ENCODE measurements at regions not wholly inside any gene's neighbourhood (a gene's known extent, or its start where the extent isn't known, plus 50 kb on each side); places are given as distances from the start of the nearest gene placed in this dataset.

- no peak for DNase-seq
Measured at GRCh38 chr4:166498546-166498945, 625.5 kb downstream of the TLL1 start.

GRCh38 chr4:166499820-166500219 lies 626.8 kb downstream of the TLL1 start:
- no peak for DNase-seq

DNA sequence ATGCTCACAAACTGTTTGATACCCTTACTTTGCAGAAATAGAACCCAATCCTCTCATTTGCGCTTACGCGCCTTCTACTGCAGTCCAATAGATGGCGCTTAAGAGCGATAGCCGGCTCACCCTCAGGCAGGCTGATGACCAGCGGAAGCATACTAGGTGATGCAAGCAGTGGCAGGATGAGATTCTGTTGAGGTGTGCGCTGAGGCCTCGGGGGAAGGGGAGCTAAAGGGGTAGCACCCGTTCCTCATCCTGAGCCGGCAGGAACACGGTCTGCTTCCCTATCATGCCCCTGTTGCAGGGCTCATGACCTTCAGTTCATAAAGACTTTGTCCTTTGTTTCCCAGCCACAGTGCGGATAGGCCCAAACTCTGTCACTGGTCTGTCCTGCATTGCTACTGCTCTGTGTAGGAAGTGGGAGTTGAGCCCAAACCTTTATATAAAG lies 628.9 kb downstream of the TLL1 start:
- no peak for DNase-seq

DNA sequence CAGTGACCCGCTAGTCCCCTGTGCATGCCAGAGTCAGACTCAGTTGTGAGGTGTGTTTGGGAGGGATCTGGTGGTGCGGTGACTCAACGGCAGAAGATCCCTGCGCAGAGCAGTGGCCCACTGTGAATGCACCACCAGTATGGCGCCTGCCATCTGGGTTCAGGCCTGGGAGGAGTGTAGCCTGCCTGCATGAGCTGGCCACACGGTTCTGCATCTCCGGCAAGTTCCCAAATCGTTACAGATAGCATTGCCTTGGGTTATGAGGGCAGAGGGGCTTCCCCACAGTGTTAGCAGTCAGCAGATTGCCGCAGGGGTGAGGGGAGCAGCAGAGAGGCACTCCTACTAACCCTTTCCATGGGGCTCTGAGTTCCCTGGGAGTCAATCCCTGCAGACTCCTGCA lies 629.6 kb downstream of the TLL1 start:
- DNase-seq = no peak

- no peak for DNase-seq
Measured at GRCh38 chr4:166506051-166506450, 633.0 kb downstream of the TLL1 start.

DNA sequence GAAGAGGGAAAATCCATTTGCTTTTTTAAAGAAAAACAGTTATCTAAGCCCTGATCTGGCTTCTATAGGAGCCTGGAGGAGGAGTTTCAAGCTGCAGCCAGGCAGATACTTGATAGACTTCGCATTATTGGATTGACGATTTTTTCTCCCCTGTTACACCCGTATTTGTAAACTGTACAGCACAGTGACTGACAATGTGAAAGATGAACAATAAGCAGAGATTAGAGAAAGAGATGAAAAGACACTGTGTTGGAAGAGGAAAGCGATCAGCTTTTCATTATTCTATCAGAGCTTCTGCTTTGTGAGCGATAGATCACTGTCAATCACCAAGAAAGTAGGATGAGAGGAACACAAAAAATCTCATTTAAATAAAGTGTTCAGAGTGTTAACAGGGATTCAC lies 639.2 kb downstream of the TLL1 start:
- DNase-seq = no peak

- no peak for DNase-seq
Measured at GRCh38 chr4:166518315-166518714, 645.3 kb downstream of the TLL1 start.

- no peak for DNase-seq
Measured at GRCh38 chr4:166518776-166519175, 645.7 kb downstream of the TLL1 start.

DNA sequence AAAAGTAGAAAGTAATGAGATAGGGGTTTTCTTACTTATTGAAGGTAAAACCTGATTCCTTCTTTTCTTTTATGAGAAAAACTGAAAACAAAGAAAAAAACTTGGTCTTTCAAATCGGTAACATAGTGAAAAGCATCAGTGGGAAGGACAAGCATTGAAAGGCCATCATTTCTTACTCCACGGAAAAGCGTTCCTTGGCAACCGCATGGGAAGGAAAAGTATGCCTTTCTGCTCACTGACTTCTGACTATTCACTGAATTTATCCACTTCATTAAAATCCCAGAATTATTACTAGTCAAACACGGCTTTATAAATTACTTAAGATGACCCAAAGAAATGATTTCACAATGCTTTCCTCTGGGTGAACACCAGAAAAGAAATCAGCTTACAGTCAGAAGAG lies 646.7 kb downstream of the TLL1 start:
- no peak for DNase-seq

DNA sequence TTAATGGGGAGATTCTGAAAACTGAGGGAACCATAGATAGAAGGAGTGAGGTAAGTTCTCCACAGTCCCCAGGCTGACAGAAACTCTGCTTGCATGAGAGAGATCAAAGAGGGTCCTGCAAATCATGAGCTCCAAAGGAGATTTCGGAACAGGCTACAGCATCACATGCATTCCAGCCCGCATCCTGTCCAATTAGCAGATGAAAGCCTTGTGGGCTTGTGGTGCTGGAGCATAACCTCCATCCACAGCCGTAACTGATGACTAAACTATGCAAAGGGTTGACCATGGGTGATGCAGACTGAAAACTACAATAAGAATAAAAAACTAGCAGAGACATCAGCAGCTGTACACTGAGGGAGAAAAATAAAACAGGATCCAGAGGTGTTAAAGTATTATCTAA lies 654.5 kb downstream of the TLL1 start:
- no peak for DNase-seq

GRCh38 chr4:166531703-166532102 lies 658.7 kb downstream of the TLL1 start:
- no peak for DNase-seq

DNA sequence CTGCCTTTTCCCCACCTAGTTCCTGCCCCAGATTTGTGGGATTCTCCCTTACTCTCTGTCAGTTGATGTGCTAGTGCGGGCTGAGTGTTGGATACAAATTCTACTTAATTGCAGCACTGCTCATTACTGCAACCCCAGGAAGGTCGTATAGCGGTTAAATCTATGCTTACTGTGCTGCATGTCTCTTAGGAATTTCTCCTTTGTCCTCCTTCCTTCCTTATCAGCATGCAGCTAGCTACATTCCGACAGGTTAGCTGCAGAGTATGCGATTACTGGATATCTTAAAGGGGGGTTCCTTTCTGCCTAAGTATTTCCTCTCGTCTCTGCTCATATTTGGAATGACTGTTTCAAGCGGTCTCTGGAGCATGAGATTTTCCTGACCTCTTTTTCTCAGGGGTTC lies 662.8 kb downstream of the TLL1 start:
- DNase-seq = no peak

DNA sequence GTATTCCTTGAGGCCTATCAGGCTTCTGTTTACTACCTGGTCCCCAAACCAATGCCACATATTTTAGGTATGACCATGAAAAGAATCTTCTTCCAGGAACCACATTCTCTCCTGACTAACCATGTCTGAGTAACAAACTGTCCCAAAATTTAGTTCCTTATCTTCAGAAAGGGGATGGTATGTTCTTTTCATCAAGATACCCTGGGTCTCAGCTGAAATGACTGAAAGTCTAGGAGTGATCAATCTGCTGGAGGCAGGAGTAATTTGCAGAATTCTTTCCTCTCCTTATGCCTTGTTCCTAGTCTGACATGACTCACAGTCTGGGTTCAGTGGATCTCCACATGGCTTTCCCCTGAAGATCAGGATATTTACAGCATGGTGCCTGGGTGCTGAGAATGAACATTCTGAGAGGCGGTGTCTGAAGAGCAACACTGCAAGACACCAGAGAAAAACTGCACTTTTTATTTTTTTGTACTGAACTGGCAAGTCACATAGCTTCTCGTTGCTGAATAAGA lies 665.5 kb downstream of the TLL1 start:
- no peak for DNase-seq

- DNase-seq = no peak
Measured at GRCh38 chr4:166546009-166546408, 673.0 kb downstream of the TLL1 start.

DNA sequence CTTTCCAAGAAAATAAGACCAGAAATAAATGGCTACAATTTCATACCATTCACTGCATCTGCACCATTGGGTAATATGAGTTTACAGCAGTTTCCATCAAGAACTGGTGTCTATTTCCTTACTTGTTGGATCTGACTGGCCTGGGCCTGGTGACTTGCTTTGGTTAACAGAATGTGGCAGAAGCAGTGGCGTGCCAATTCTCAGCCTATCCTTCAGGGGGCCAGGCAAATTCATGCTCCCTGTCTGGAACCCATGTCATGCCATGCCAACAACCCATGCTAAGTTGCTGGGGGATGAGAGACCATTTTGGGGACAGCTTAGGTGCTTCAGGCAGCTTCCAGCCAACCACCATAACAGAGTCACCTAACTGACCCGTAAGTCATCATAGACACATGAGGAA lies 656.7 kb downstream of the SPOCK3 start:
- no peak for DNase-seq

DNA sequence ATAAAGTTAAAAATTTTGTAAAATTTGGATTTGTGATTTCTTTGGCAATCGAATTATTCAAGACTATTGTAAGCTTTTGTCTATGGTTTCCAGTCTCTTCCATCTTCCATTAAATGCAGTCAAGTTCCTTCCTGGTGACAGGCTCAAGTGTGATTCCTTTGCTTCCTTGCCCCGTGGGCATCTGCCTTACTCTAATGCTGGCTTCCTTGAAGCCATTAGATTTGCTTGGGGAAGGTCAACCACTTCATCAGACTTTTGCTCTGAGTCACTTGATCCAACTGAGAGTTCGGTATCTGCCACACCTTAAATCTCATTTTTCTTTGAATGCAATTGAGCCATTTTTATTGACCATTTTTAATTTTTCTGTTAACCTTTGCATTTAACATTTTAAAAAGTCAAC lies 648.8 kb downstream of the SPOCK3 start:
- no peak for DNase-seq

DNA sequence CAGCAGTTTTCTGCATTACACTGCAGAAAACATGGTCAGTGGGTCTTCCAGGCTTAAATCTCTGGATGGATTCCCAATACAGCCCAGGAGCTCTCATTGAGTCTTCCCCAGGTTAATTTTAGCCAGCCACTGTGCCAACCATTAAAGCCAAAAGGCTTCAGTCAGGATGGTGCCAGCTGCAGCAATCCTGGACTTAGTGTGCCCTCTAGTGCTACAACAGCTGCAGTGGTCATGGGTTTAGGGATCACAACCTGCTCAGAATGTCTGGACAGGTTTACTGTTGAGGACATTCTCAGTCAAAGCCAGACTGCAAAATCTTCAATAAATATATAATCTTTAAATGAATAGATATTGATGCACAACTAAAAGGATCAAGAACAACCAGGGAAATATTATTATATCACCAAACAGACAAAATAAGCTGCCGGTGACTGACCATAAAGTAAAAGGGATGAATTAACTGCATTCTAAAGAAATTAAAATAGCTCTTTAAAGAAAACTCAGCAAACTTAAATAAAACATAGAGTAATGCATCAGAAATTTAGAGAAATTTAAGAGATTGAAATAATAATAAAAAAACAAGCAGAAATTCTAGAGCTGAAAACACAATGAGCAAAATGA lies 639.9 kb downstream of the SPOCK3 start:
- DNase-seq = no peak

DNA sequence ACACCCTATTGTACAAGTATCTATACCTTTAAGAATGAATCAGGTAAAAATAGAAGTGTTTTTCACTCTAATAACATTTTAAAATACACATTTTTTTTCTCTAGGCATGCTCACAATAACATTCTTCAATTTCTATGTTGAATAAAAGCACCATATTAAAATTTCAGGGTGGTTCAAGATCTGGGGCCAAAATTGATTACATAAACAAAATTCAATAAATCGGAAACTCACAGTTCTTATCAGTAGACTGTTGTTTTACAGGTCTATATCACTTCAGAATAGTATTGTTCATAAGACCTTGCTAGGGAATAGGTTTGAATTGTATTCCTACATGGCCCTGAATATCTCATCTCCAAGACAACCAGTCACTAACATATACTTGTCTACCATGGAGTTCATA lies 634.0 kb downstream of the SPOCK3 start:
- DNase-seq = no peak

GRCh38 chr4:166602068-166602467 lies 632.2 kb downstream of the SPOCK3 start:
- DNase-seq = no peak

DNA sequence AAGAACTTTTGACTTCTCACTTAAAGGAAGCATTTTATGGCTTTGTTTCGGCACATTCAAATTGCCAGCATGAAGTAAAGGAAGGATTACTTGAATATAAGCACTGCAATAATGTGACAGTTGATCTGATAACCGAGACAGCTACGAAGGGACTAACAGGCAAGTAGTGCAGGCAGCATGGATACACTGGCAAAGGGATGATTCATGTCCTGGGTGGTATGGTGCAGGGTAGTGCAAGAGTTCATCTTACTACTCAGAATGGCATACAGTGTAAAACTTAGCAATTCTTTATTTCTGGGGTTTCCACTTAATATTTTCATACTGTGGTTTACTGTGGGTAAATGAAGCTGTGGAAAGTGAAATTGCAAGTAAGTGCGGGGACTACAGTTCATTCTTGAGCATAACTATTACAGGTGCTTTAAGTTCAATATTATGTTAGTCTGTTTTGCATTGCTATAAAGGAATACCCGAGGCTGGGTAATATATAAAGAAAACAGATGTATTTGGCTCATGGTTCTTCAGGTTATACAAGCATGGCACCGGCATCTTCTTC lies 611.8 kb downstream of the SPOCK3 start:
- no peak for DNase-seq

DNA sequence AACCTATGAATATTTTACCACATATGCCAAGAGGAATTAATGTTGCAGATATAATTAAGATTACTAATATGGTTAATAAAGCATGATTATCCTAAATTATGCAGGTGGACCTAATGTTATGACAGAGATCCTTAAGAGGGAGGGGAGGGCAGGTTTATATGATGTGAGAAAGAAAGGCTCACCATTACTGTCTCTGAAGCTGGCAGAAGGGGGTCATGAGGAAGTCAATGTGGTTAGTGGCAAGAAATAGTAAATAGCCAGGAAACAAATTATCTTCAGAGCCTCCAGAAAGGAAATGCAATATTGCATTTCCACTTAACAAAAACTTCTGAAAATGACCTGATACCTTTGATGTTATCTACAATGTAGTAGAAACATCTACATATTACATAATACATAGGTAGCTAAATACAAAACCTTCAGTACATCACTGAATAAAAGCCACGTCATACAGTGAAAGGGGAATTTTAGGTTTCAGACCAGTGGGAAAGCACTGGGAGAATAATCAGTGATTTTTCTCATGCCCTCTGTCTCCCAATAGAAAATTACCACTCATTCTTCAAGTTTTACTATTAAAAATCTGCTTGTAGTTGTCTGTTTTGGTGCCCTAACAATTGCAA lies 609.2 kb downstream of the SPOCK3 start:
- DNase-seq = no peak

GRCh38 chr4:166628454-166628853 lies 605.8 kb downstream of the SPOCK3 start:
- no peak for DNase-seq

DNA sequence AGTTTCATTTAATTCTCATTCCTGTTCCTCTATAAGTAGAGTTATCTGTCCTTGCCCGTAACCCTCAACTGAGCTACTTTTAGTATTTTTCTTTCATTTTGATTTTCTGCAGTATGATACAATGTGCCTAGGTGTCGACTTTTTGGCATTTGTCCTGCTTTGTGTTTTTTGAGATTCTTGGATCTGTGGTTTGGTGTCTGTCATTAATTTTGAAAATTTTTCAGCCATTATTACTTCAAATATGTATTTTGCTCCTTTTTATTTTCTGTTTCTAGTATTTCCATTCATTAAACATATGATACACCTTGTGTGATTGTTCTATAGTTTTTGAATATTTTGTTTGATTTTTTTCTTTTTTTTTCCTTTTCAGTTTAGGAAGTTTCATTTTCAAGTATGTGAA lies 598.9 kb downstream of the SPOCK3 start:
- DNase-seq = no peak

GRCh38 chr4:166637816-166638215 lies 596.5 kb downstream of the SPOCK3 start:
- DNase-seq = no peak

DNA sequence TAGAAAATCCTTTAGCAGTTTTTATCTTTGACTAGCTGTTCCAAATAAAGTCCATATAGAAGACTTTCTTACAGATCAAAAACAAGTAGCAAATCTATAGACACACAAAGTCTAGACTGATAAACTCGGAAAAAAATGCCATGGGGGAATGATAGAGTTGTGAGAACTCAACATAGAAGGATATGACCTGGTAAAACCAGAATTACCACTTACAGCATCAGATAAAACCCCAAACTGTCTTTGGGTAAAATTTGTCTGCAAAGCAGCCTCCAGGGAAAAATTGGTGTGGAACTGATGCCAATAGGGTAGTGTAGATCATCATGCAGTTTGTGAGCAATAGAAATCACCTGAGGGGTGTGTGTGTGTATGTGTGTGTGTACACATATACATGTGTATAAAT lies 579.1 kb downstream of the SPOCK3 start:
- DNase-seq = no peak
